Transverse colon (tissue), 3 donors: ENCODE measurements at regions not wholly inside any gene's neighbourhood (a gene's known extent, or its start where the extent isn't known, plus 50 kb on each side); places are given as distances from the start of the nearest gene placed in this dataset.

Experiments
- EP300 ChIP-seq: sonication (generic); formaldehyde crosslinking; IDR thresholded peaks from one replicate; pipeline ENCODE4 v1.6.1; 2017; ENCODE audit warnings: antibody characterized with exemption, low read depth
- POLR2A ChIP-seq: fragments of 450-650 bp; IDR thresholded peaks from one replicate; pipeline ENCODE4 v1.6.1; 2016; ENCODE audit warnings: antibody characterized with exemption, mild to moderate bottlenecking, moderate library complexity
- TF ChIP-seq, protein P1 (sequence below), 5 experiments: fragments of 200-600 bp in 3 of 5; fragments of 450-650 bp in 2 of 5; sonication (generic) in 3 of 5; IDR thresholded peaks; 1 replicate in 2 of 5; 2 replicates in 3 of 5; pipeline ENCODE4 v1.5.1; 2016 to 2017; ENCODE audit warnings: antibody characterized with exemption in 5 of 5, inconsistent platforms in 3 of 5, mild to moderate bottlenecking in 2 of 5, moderate library complexity in 1 of 5

DNA sequence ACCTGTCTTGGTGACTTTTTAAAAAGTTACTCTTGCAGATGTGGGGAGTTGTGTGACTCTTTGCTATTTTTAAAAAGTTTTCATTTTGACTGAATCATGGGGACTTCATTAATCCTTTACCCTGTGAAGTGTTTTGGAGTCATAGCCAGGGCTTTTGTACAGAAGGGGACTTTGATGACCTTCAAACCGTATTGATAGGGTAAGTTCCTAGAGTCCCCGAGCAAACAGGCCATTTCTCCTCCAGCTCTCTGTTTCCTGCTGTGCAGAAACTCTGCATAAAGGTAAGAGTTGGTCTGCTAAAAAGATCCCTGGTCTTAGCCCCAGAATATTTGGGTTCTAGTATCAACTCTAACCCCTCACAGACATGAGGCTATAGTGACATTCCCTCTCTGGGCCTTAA is 170.8 kb upstream of the BCL6 start:
- TF ChIP-seq, protein P1, sequence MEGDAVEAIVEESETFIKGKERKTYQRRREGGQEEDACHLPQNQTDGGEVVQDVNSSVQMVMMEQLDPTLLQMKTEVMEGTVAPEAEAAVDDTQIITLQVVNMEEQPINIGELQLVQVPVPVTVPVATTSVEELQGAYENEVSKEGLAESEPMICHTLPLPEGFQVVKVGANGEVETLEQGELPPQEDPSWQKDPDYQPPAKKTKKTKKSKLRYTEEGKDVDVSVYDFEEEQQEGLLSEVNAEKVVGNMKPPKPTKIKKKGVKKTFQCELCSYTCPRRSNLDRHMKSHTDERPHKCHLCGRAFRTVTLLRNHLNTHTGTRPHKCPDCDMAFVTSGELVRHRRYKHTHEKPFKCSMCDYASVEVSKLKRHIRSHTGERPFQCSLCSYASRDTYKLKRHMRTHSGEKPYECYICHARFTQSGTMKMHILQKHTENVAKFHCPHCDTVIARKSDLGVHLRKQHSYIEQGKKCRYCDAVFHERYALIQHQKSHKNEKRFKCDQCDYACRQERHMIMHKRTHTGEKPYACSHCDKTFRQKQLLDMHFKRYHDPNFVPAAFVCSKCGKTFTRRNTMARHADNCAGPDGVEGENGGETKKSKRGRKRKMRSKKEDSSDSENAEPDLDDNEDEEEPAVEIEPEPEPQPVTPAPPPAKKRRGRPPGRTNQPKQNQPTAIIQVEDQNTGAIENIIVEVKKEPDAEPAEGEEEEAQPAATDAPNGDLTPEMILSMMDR (IDR thresholded peaks at IDR 0.05), result no peak
- TF ChIP-seq POLR2A (no peak), EP300 (no peak)
